ENCODE measurements at regions not wholly inside any gene's neighbourhood (a gene's known extent, or its start where the extent isn't known, plus 50 kb on each side); places are given as distances from the start of the nearest gene placed in this dataset.
A peak's percentile ranks its signal among the peaks of the same experiment; 100 is the strongest.
"Not testable (repeated sequence)": the region's sequence is repeated elsewhere in the genome, so short reads cannot be mapped to it uniquely, and the experiment has no call there.

DNA sequence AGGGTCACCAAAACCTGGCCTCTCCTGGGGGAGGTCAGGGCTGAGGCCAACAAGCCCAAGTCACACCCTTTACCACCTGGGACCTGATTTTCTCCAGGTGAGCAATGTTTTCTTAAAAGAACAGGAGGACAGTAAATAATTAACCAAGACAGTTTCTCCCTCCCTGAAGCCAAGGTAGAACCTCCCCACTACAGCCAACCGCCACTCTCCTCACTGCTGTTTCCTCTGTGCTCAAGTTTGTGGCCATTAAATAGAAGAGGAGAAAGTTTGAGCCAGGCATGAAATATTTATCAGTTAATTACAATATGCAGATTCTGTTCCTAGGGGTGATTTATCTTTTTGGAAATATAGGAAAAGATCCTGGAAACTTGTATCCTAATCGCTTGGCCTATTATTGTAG, 150.6 kb upstream of the ANKRD20A1 start:
- H3K9me3 Mint-ChIP-seq; H3K4me3 Mint-ChIP-seq; H3K4me1 Mint-ChIP-seq (ENCODE audit: low read depth); H3K36me3 Mint-ChIP-seq (ENCODE audit: insufficient read depth in 2 of 2); H3K27me3 Mint-ChIP-seq (ENCODE audit: low read depth); ATAC-seq (replicated peaks in 1 of 2); H3K27ac Mint-ChIP-seq; DNase-seq: not testable (repeated sequence)

- H3K4me1 Mint-ChIP-seq (ENCODE audit: low read depth); H3K27me3 Mint-ChIP-seq (ENCODE audit: low read depth); H3K27ac Mint-ChIP-seq; H3K9me3 Mint-ChIP-seq; DNase-seq; H3K36me3 Mint-ChIP-seq (ENCODE audit: insufficient read depth in 2 of 2); H3K4me3 Mint-ChIP-seq: not testable (repeated sequence)
- ATAC-seq (replicated peaks in 1 of 2) = peak in 1 of 2 donors; percentile 23
Measured at GRCh38 chr9:67711429-67711828, 147.3 kb upstream of the ANKRD20A1 start.

- not testable (repeated sequence) for H3K9me3 Mint-ChIP-seq; H3K4me1 Mint-ChIP-seq (ENCODE audit: low read depth); ATAC-seq (replicated peaks in 1 of 2); H3K36me3 Mint-ChIP-seq (ENCODE audit: insufficient read depth in 2 of 2); H3K27me3 Mint-ChIP-seq (ENCODE audit: low read depth); H3K27ac Mint-ChIP-seq; DNase-seq; H3K4me3 Mint-ChIP-seq
Measured at GRCh38 chr9:67711931-67712330, 146.8 kb upstream of the ANKRD20A1 start.

GRCh38 chr9:67712956-67713355, 145.8 kb upstream of the ANKRD20A1 start:
- H3K27ac Mint-ChIP-seq; H3K27me3 Mint-ChIP-seq (ENCODE audit: low read depth); H3K4me1 Mint-ChIP-seq (ENCODE audit: low read depth); H3K9me3 Mint-ChIP-seq; ATAC-seq (replicated peaks in 1 of 2); H3K36me3 Mint-ChIP-seq (ENCODE audit: insufficient read depth in 2 of 2): not testable (repeated sequence)
- peak overlapping the region; percentile 48 to 54 for H3K4me3 Mint-ChIP-seq
- peak in 1 of 2 donors; percentile 0 for DNase-seq

GRCh38 chr9:67717830-67718388, 140.8 kb upstream of the ANKRD20A1 start:
- ATAC-seq (replicated peaks in 1 of 2); H3K4me3 Mint-ChIP-seq; H3K27ac Mint-ChIP-seq; H3K27me3 Mint-ChIP-seq (ENCODE audit: low read depth); H3K36me3 Mint-ChIP-seq (ENCODE audit: insufficient read depth in 2 of 2); H3K4me1 Mint-ChIP-seq (ENCODE audit: low read depth); H3K9me3 Mint-ChIP-seq: not testable (repeated sequence)
- DNase-seq = peak; percentile 35 to 44

DNA sequence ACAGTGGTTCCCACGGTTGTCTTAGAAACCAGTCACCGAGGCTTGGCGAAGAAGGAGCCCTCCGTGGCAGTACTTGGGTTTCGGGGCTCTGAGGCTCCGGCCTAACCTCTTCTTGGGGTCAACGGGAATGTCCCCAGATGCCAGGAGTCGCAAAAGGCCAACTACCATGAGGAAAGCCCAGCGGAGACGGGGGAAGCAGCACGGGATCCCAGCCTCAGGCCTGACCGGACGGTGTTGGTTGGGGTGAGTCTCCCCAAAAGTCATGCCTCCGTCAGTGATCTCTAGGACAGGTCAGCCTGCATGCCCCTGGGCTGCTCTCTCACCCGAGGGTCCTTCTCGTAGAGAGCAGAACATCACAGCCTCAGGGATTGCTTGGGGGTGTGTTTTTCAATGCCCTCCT, 138.2 kb upstream of the ANKRD20A1 start:
- not testable (repeated sequence) for H3K4me3 Mint-ChIP-seq; H3K4me1 Mint-ChIP-seq (ENCODE audit: low read depth); H3K9me3 Mint-ChIP-seq; H3K27ac Mint-ChIP-seq; H3K27me3 Mint-ChIP-seq (ENCODE audit: low read depth); ATAC-seq (replicated peaks in 1 of 2); H3K36me3 Mint-ChIP-seq (ENCODE audit: insufficient read depth in 2 of 2)
- peak in 1 of 2 donors; percentile 0 for DNase-seq

GRCh38 chr9:67722460-67723090, 136.2 kb upstream of the ANKRD20A1 start:
- not testable (repeated sequence) for H3K9me3 Mint-ChIP-seq; H3K27me3 Mint-ChIP-seq (ENCODE audit: low read depth); H3K36me3 Mint-ChIP-seq (ENCODE audit: insufficient read depth in 2 of 2); H3K4me1 Mint-ChIP-seq (ENCODE audit: low read depth); H3K4me3 Mint-ChIP-seq; H3K27ac Mint-ChIP-seq; DNase-seq
- peak; percentile 78 to 84 for ATAC-seq (replicated peaks in 1 of 2)

- not testable (repeated sequence) for H3K4me1 Mint-ChIP-seq (ENCODE audit: low read depth); H3K9me3 Mint-ChIP-seq; H3K27ac Mint-ChIP-seq; H3K36me3 Mint-ChIP-seq (ENCODE audit: insufficient read depth in 2 of 2); H3K27me3 Mint-ChIP-seq (ENCODE audit: low read depth)
- peak; percentile 29 to 38 for ATAC-seq (replicated peaks in 1 of 2)
- H3K4me3 Mint-ChIP-seq = peak overlapping the region; percentile 67 to 70
- DNase-seq = peak; percentile 7 to 12
Measured at GRCh38 chr9:67723185-67723584, 135.5 kb upstream of the ANKRD20A1 start.

GRCh38 chr9:67724885-67725284, 133.8 kb upstream of the ANKRD20A1 start:
- not testable (repeated sequence) for H3K36me3 Mint-ChIP-seq (ENCODE audit: insufficient read depth in 2 of 2); H3K9me3 Mint-ChIP-seq; H3K4me1 Mint-ChIP-seq (ENCODE audit: low read depth); H3K27ac Mint-ChIP-seq; ATAC-seq (replicated peaks in 1 of 2); H3K4me3 Mint-ChIP-seq; H3K27me3 Mint-ChIP-seq (ENCODE audit: low read depth)
- DNase-seq = peak; percentile 49 to 53

DNA sequence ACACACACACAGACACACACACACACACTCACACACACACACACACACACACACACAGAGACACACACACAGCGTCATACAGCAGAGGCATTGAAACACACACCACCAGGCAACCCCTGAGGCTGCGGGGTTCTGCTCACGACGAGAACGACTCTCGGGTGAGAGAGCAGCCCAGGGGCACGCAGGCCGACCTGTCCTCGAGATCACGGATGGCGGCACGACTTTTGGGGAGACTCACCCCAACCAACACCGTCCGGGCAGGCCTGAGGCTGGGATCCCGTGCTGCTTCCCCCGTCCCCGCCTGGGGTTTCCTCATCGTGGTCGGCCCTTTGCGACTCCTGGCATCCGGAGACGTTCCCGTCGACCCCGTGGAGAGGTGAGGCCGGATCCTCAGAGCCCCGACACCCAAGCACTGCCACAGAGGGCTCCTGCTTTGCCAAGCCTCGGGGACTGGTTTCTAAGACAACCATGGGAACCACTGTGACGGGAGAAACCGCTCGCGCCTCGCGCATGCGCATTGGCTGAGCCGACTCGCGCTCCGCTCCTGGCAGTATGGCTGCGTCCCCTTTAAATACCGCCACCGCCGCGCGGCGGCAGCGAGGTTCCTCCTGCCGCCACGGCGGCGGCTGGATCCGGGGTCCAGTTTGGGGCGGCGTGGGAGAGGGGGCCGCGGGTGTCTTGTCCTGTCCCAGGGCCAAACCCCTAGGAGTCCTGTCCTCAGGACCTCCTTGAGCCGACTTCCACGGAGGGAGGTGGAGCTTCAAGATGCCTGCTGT, 132.3 kb upstream of the ANKRD20A1 start:
- ATAC-seq (replicated peaks in 1 of 2) = peak; percentile 53 to 56
- peak overlapping the region; percentile 48 to 53 for H3K4me3 Mint-ChIP-seq
- H3K4me1 Mint-ChIP-seq (ENCODE audit: low read depth); H3K9me3 Mint-ChIP-seq; H3K36me3 Mint-ChIP-seq (ENCODE audit: insufficient read depth in 2 of 2); H3K27me3 Mint-ChIP-seq (ENCODE audit: low read depth); H3K27ac Mint-ChIP-seq: not testable (repeated sequence)
- peak; percentile 24 to 25 for DNase-seq

DNA sequence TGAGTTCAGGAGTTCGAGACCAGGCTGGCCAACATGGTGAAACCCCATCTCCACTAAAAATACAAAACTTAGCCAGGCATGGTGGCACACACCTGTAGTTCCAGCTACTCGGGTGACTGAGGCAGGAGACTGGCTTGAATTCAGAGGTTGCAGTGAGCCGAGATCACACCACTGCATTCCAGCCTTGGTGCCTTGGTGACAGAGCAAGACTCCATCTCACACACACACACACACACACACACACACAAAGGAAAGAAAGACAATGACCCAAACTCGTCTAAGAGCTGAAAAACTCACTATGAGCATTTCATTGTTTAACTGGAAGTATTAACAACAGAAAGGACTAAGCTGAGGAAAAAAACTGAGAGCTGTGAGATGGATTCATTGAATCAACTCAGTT, 95.6 kb upstream of the ANKRD20A1 start:
- H3K36me3 Mint-ChIP-seq (ENCODE audit: insufficient read depth in 2 of 2); H3K4me1 Mint-ChIP-seq (ENCODE audit: low read depth); H3K4me3 Mint-ChIP-seq; H3K27me3 Mint-ChIP-seq (ENCODE audit: low read depth); H3K9me3 Mint-ChIP-seq; DNase-seq; ATAC-seq (replicated peaks in 1 of 2); H3K27ac Mint-ChIP-seq: not testable (repeated sequence)

- H3K4me1 Mint-ChIP-seq (ENCODE audit: low read depth); H3K27ac Mint-ChIP-seq; H3K4me3 Mint-ChIP-seq; H3K27me3 Mint-ChIP-seq (ENCODE audit: low read depth); ATAC-seq (replicated peaks in 1 of 2); DNase-seq; H3K36me3 Mint-ChIP-seq (ENCODE audit: insufficient read depth in 2 of 2); H3K9me3 Mint-ChIP-seq: not testable (repeated sequence)
Measured at GRCh38 chr9:67771807-67772206, 86.9 kb upstream of the ANKRD20A1 start.

DNA sequence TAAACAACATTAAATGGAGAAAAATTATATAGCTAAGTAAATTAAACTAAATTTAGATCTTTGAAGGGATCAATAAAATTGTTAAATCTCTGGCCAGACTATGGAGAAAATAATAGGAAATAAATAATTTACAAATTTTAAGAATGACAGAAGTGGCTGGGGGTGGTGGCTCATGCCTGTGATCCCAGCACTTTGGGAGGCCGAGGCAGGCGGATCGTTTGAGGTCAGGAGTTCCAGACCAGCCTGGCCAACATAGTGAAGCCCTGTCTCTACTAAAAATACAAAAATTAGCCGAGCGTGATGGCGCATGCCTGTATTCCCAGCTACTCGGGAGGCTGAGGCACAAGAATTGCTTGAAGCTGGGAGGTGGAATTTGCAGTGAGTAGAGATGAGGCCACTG, 58.6 kb upstream of the ANKRD20A1 start:
- not testable (repeated sequence) for H3K4me3 Mint-ChIP-seq; H3K9me3 Mint-ChIP-seq; H3K36me3 Mint-ChIP-seq (ENCODE audit: insufficient read depth in 2 of 2); DNase-seq; H3K4me1 Mint-ChIP-seq (ENCODE audit: low read depth); H3K27ac Mint-ChIP-seq; H3K27me3 Mint-ChIP-seq (ENCODE audit: low read depth); ATAC-seq (replicated peaks in 1 of 2)

Measured in activated T-cell treated with anti-CD3 and anti-CD28 coated beads, Interleukin-2, amount 50 U/mL, for 72 hours (primary cell).